ENCODE measurements at regions not wholly inside any gene's neighbourhood (a gene's known extent, or its start where the extent isn't known, plus 50 kb on each side); places are given as distances from the start of the nearest gene placed in this dataset.

DNA sequence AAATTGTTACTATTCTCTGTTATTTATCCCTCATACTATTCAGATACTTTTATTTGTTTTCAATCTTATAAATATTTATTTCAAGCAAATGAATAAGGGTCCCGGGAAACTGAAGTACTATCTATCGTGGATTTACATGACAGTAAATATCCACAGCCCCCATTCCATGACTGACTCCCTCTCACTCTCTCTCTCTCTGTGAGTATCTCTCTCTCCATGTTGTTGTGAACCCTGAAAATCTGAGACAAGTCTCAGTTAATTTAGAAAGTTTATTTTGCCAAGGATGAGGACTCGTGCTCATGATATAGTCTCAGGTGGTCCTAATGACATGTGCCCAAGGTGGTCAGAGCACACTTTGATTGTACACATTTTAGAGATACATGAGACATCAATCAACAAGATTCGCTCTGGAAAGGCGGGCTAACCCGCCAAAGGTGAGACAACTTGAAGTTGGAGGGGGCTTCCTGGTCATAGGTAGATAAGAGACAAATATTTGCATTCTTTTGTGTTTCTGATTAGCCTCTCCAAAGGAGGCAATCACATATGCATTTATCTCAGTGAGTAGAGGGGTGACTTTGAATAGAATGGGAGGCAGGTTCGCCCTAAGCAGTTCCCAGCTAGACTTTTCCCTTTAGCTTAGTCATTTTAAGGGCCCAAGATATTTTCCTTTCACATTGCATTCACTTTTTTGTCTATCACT, 986.4 kb downstream of the NLGN4X start:
- DNase-seq (ENCODE audit: low read depth, low spot score), result no peak
- in situ Hi-C loops (cut with HindIII; ENCODE audit: low pct_unique_long_range_greater_than_20kb, low sequenced_read_pairs), result no loop called here

DNA sequence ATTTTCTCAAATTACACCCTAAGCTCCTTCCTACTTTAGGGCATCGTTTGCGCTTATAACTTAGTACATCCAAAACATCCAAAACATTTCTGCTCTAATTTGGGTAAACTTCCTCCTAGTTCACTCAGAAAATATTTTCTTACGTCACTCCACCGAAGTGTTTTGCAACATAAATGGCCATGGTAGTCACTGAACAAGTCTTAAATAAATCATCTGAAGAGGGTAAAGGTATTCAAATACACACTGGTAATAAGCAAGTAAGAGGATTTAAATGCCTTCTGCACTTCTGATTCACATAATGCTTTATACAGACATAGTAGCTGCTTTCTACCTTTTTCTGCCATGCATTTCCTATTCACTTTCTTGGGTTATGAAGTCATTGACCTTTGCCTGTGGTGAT, 991.9 kb downstream of the NLGN4X start:
- in situ Hi-C loops (cut with HindIII; ENCODE audit: low pct_unique_long_range_greater_than_20kb, low sequenced_read_pairs), result no loop called here
- DNase-seq (ENCODE audit: low read depth, low spot score), result no peak

DNA sequence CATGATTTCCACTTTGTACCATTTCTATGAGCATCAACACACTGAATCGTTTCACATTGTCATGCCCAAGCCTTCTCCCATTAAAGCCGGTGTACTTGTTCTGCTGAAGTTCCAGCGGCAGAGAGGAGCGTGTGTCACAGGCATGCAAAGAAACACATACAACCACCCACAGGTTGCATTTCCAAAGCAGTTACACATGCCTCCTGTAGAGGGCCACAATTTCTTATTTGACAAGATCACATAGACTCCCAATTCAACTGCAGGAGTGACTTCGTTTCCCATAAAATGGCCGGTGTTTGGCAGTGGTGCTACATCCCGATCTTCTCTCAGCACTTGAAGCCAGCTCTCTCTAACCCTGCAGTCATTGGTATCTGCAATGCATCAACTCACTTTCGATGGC, 992.6 kb downstream of the NLGN4X start:
- in situ Hi-C loops (cut with HindIII; ENCODE audit: low pct_unique_long_range_greater_than_20kb, low sequenced_read_pairs), result no loop called here

DNA sequence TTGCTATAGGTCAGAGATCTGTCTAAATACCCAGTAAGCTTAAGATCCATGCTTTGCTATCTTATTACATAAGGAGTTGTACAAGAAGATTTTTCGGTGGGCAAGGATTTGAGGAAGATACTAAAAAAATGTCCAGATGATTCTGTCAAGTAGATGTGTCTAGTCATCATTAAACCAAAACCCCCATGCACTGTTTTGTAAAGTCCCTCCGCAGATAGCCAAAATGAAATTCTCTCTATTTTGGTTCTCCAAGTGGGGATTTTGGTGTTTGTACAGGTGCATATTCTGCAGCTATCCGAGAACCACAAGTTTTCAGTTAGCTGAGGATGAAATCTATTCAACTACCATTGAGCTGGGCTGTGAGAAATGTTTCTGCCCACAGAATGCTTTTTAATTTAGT, 994.8 kb downstream of the NLGN4X start:
- in situ Hi-C loops (cut with HindIII; ENCODE audit: low pct_unique_long_range_greater_than_20kb, low sequenced_read_pairs), result no loop called here
- DNase-seq (ENCODE audit: low read depth, low spot score), result no peak

More for the DNA sequence above, 992.6 kb downstream of the NLGN4X start:
- peak; percentile 41 for DNase-seq (ENCODE audit: low read depth, low spot score)

DNA sequence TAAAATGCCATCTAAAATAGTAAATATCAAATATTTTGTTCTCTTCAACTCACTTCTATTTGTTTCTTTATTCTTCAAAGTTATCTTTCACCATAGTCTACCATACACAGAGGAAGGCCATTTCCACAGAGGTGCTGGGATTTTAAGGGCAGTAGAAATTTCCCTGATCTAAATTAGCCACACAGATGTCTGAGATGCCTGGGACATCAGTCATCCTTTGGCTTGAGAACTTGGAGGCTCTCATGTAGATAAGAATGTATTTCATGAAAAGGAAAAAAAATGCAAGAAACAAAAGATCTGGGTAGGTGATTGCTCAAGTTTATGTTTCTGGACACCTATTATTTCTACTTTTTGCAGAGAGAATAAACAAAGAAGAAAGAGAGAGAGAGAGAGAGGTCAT, 1008.2 kb downstream of the NLGN4X start:
- no peak for DNase-seq (ENCODE audit: low read depth, low spot score)
- in situ Hi-C loops (cut with HindIII; ENCODE audit: low pct_unique_long_range_greater_than_20kb, low sequenced_read_pairs), result no loop called here

DNA sequence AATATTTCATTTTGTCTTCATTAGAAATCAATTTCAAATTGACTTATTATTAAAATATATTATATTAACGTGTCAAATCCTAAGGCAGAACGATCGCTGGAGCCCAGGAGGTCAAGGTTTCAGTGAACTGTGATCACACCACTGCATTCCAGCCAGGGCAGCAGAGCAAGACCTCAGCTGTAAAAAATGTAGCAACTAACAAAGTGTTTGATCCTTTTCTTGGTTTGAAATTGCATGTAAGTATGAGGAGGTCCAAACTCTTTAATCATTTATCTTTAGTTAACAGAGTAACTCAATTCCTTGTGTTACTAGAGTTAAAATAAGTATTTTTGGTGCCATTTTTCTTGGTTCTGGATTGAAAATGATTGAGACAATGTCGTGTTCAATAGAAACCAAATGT, 1033.9 kb downstream of the NLGN4X start:
- DNase-seq (ENCODE audit: low read depth, low spot score), result no peak
- in situ Hi-C loops (cut with HindIII; ENCODE audit: low pct_unique_long_range_greater_than_20kb, low sequenced_read_pairs), result no loop called here

DNA sequence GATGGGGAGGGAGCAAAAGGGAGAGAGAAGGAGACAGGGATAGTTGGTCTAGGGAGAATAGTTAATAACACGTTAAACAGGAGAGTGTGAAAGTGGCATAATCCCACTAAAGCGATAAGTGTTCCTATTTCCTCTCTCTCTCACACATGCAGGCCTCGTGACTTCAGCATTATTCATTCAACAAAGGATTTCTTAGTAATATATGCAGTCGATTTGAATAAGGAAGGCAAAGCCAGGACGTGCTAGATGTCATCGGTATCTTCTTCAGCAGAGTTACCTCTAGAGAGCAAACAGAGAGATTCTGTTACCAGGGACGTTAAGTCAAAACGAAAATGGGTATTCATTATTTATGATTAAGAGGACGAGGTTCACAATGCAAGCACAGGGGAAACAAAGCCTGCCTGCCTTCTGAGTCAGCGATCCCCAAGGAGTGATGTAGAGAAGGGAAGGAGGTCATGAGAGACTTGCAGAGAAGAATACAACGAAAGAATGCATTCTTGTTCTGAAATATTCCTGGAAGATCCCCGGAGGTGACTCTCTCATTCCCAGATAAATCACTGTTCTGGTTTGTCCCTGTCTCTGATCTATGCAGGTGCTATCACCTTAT, 1048.4 kb downstream of the NLGN4X start:
- peak; percentile 11 for DNase-seq (ENCODE audit: low read depth, low spot score)
- in situ Hi-C loops (cut with HindIII; ENCODE audit: low pct_unique_long_range_greater_than_20kb, low sequenced_read_pairs), result no loop called here

DNA sequence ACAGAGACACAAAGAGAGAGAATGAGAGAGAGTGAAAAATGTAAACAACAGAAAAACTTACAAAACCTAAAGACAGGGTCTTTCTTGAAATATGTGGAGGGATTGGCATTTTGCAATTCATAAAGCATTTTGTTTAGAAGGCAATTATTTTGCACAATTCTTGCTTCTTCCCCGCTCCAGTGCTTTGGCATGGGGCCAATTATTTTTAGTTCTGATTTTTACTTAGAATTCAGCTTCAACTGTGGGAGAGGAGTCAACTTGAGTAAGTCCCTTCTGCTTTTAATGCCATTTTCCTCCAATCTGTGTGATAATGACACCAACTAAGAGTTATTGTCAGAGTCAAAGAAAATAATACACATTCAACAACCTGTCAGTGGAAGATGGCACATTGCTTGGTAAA, 1051.9 kb downstream of the NLGN4X start:
- in situ Hi-C loops (cut with HindIII; ENCODE audit: low pct_unique_long_range_greater_than_20kb, low sequenced_read_pairs), result no loop called here

DNA sequence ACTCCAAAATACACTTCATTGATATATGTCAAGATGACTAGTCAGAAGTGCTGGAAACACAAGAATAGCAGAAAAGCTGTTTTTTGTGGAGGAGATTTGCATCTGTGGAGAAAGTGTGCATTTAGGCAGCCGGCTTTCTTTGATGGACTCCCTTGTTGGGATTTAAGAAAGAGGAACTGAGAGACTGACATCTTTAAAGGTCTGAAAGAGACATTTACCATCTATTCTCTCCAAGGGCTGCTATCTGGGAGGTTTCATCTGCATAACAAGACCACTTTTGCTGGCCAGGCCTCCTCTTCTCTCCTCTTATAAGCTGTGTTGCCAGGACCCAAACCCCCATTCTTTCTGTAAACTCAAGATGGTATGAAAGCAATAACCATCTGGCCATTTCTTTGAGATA, 1065.0 kb downstream of the NLGN4X start:
- no peak for DNase-seq (ENCODE audit: low read depth, low spot score)
- in situ Hi-C loops (cut with HindIII; ENCODE audit: low pct_unique_long_range_greater_than_20kb, low sequenced_read_pairs), result no loop called here

More for the DNA sequence above, 1051.9 kb downstream of the NLGN4X start:
- DNase-seq (ENCODE audit: low read depth, low spot score), result no peak

DNA sequence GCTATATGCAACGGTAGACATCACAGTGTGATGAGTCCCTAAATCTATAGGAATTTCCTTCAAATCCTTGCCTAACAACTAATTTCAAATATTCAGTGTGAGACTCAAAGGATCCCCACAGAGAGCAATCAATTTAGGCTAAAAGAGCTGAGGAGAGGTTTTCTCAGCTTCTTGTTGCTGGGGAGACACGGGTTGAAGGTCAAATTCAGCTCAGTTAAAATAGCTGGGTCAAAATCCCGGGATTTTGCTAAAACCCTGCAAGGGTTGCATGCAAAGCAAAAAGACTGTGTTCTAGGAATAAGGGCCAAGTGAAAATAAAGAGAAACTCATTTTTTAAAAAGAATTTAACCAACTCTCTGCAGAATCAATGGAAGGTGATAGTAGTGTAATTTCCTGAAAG, 1073.4 kb downstream of the NLGN4X start:
- DNase-seq (ENCODE audit: low read depth, low spot score), result no peak
- in situ Hi-C loops (cut with HindIII; ENCODE audit: low pct_unique_long_range_greater_than_20kb, low sequenced_read_pairs), result no loop called here

DNA sequence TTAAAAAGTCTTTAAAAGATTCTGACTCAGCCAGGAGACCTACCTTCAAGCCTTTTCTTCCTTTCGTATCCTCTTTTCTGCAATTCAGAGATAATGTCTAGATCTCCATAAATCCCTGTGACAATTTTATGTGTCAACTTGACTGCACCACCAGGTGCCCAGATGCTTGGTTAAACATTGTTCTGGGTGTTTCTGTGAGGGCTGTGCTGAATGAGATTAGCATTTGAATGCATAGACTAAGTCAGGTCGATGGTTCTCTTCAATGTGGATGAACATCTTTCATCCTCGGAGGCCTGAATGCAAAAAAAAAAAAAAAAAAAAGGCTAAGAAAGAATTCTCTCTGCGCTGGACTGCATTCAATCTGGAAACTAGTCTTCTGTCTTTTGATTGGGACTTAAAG, 1082.7 kb downstream of the NLGN4X start:
- no peak for DNase-seq (ENCODE audit: low read depth, low spot score)
- in situ Hi-C loops (cut with HindIII; ENCODE audit: low pct_unique_long_range_greater_than_20kb, low sequenced_read_pairs), result no loop called here

DNA sequence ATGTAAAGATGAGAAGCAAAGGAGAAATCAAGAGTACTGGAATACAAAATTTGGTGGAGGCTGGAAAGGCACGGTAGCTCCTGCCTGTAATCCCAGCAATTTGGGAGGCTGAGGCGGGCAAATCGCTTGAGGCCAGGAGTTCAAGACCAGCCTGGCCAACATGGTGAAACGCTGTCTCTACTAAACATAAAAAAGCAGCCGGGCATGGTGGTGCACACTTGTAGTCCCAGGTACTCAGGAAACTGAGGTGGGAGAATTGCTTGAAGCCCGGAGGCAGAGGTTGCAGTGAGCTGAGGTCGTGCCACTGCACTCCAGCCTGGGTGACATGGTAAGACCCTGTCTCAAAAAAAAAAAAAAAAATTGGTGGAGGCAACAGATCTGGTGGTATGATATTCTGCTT, 1086.0 kb downstream of the NLGN4X start:
- in situ Hi-C loops (cut with HindIII; ENCODE audit: low pct_unique_long_range_greater_than_20kb, low sequenced_read_pairs), result no loop called here
- no peak for DNase-seq (ENCODE audit: low read depth, low spot score)

DNA sequence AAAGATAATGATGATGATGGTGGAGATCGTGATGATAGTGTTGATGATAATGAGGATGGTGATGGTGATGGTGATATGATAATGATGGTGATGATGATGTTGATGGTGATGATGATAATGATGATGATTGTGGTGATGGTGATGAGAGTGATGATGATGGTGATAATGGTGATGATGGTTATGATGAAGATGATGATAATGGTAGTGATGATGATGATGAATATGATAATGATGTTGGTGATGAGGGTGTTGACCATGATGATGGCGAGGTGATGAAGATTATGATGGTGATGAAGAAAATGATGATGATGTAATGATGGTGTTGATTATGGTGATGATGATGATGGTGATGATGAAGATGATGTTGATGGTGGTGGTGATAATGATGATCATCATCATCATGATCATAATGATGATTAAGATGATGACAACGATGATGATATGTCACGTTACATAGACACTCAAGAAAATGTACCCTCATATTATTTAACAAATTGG, 1106.4 kb downstream of the NLGN4X start:
- no peak for DNase-seq (ENCODE audit: low read depth, low spot score)
- in situ Hi-C loops (cut with HindIII; ENCODE audit: low pct_unique_long_range_greater_than_20kb, low sequenced_read_pairs), result no loop called here

DNA sequence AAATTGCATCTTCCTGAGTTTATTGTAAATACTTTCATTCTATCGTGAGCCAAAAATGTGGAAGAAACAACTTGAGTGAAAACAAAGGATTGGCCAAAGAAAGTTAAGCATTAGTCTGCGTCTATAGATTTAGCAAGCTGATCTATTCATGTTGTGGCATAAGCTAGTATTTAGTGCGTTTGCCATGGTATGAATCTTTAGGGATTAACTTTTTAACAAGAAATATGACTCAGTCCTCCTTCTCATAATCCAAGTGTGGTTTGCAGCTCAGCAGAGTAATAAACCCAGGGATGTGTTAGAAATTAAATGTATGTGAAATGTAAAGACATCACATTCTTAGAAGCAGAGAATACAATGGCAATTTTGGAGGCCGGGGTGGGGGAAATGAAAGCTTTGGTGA, 1110.9 kb downstream of the NLGN4X start:
- DNase-seq (ENCODE audit: low read depth, low spot score), result no peak
- in situ Hi-C loops (cut with HindIII; ENCODE audit: low pct_unique_long_range_greater_than_20kb, low sequenced_read_pairs), result no loop called here

DNA sequence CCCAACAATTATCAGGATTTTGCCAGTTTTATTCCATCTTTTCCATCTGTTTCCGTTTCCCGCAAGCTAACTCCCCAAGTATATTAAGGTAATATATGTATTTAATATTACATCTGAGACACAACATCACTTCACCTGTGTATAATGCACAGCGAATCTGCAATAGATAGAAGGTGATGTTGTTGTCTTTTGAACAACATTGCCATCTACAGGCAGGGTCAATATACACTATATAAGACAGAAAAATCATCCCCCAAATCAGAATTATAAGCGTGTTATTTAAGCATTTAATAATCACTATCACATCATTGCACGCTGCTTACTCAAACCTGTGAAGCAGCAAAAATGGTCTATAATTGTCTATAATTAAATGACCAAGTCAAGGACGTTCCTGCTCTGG, 1115.5 kb downstream of the NLGN4X start:
- in situ Hi-C loops (cut with HindIII; ENCODE audit: low pct_unique_long_range_greater_than_20kb, low sequenced_read_pairs), result no loop called here

DNA sequence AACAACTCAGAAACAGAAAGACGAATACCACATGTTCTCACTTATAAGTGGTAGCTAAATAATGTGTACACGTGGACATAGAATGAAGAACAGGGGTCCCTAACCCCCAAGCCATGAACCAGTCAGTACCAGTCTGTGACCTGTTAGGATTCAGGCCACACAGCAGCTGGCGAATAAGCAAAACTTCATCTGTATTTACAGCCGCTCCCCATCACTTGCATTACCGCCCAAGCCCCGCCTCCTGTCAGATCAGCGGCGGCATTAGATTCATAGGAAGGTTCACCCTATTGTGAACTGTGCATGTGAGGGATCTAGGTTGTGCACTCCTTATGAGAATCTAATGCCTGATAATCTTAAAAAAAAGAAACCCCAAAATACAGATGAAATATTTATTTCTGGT, 1128.7 kb downstream of the NLGN4X start:
- in situ Hi-C loops (cut with HindIII; ENCODE audit: low pct_unique_long_range_greater_than_20kb, low sequenced_read_pairs), result no loop called here
- no peak for DNase-seq (ENCODE audit: low read depth, low spot score)

More for the DNA sequence above, 1115.5 kb downstream of the NLGN4X start:
- DNase-seq (ENCODE audit: low read depth, low spot score), result peak; percentile 31

DNA sequence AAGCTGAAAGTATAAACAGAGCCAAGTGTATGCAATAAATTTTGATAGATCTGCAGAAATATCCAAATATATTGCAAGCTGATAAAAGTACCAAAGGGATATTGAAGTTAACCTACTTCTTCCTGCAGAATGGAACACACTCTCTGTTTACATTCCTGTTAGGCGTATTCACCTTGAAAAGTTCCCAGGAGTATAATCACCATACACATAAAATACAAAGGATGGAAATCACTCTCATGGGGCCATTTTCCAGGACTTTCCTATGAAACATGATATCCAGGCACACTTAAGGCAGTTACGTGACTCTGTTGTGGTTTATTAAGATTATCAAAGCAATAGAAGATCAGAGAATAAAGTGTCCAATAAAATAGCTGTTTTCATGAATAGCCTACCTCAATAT, 1142.3 kb downstream of the NLGN4X start:
- DNase-seq (ENCODE audit: low read depth, low spot score), result no peak

DNA sequence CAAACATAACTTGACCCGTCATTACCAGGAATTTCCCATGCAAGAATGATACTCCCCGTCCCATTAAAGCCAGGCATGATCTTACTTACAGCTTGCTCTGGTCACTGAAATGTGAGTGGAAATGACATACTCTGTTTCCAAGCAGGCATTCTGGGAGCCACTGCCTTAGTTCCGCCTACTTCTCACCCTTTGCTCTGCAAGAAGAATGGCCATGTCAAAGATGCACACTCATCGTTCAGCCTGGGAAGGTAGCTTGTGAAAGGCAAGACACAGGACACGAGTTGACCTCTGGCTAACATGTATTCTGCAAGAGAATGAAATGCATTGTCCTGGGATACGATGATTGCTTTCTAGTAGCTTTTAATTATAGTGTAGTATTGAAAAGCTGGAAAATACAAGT, 1144.4 kb downstream of the NLGN4X start:
- DNase-seq (ENCODE audit: low read depth, low spot score), result no peak

More for the DNA sequence above, 1142.3 kb downstream of the NLGN4X start:
- in situ Hi-C loops (cut with HindIII; ENCODE audit: low pct_unique_long_range_greater_than_20kb, low sequenced_read_pairs), result no loop called here

DNA sequence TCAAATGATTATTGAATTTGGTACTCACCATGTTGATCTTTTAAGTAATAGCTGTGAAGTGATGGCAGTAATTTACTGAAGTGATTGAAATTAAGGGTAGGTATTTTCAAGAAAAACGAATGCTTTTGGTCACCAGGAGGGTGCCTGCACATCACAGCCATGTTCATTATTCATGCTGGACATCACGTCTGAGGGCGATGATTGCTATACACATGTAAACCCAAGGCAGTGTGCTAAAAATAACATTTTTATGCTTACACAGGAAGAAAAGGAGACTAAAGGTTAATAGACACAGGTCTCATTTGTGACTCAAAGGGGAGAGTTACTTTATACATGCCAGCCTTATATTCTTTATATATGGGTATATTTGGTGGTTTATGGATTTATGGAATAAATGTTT, 1146.0 kb downstream of the NLGN4X start:
- in situ Hi-C loops (cut with HindIII; ENCODE audit: low pct_unique_long_range_greater_than_20kb, low sequenced_read_pairs), result no loop called here
- DNase-seq (ENCODE audit: low read depth, low spot score), result no peak

More for the DNA sequence above, 1144.4 kb downstream of the NLGN4X start:
- in situ Hi-C loops (cut with HindIII; ENCODE audit: low pct_unique_long_range_greater_than_20kb, low sequenced_read_pairs), result no loop called here

Data from SK-MEL-5 (cell line).